ENCODE measurements at regions not wholly inside any gene's neighbourhood (a gene's known extent, or its start where the extent isn't known, plus 50 kb on each side); places are given as distances from the start of the nearest gene placed in this dataset.
"Not testable (repeated sequence)": the region's sequence is repeated elsewhere in the genome, so short reads cannot be mapped to it uniquely, and the experiment has no call there.

GRCh38 chr2:161486111-161486510 is 70.0 kb downstream of the TBR1 start:
- DNase-seq (ENCODE audit: low read depth in 2 of 2): peak in 1 of 2 donors; percentile 6
- Histone ChIP-seq H3K4me2 (ENCODE audit: extremely low read depth, insufficient read depth, low read length) (no peak overlapping the region), H3K4me3 (replicated peaks in 1 of 4; ENCODE audit: control extremely low read depth in 1 of 4, insufficient read depth in 1 of 4, low read depth in 3 of 4, low read length in 4 of 4) (no peak overlapping the region), H3K79me2 (ENCODE audit: control insufficient read depth, insufficient read depth, low read length) (no peaks in the 10 kb centered on the region), H3K9me3 (ENCODE audit: control insufficient read depth, insufficient read depth, low read depth, low read length) (no peaks in the 10 kb centered on the region), H3K27me3 (ENCODE audit: control insufficient read depth, insufficient read depth, low read length) (no peaks in the 10 kb centered on the region), H3K9ac (ENCODE audit: insufficient read depth, low read length) (no peak overlapping the region), H3K36me3 (ENCODE audit: control insufficient read depth, insufficient read depth, low read length) (no peaks in the 10 kb centered on the region), H3K27ac (ENCODE audit: insufficient read depth, low read length) (no peak overlapping the region), H4K20me1 (ENCODE audit: control insufficient read depth, extremely low read depth, insufficient read depth, low read length) (no peaks in the 10 kb centered on the region), H3K4me1 (ENCODE audit: control insufficient read depth, extremely low read depth, insufficient read depth, low read length) (no peaks in the 10 kb centered on the region), H2AFZ (ENCODE audit: low read length) (no peak overlapping the region)
- TF ChIP-seq, protein P1, sequence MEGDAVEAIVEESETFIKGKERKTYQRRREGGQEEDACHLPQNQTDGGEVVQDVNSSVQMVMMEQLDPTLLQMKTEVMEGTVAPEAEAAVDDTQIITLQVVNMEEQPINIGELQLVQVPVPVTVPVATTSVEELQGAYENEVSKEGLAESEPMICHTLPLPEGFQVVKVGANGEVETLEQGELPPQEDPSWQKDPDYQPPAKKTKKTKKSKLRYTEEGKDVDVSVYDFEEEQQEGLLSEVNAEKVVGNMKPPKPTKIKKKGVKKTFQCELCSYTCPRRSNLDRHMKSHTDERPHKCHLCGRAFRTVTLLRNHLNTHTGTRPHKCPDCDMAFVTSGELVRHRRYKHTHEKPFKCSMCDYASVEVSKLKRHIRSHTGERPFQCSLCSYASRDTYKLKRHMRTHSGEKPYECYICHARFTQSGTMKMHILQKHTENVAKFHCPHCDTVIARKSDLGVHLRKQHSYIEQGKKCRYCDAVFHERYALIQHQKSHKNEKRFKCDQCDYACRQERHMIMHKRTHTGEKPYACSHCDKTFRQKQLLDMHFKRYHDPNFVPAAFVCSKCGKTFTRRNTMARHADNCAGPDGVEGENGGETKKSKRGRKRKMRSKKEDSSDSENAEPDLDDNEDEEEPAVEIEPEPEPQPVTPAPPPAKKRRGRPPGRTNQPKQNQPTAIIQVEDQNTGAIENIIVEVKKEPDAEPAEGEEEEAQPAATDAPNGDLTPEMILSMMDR (conservative IDR thresholded peaks at IDR 0.05 in 1 of 2, IDR thresholded peaks at IDR 0.05 in 1 of 2; ENCODE audit: low read depth in 1 of 2, low read length in 2 of 2): no peak
- TF ChIP-seq EZH2 (IDR thresholded peaks at IDR 0.05; ENCODE audit: low read length, missing control alignments): no peak

GRCh38 chr2:161488131-161488699 is 72.1 kb downstream of the TBR1 start:
- no peaks in the 10 kb centered on the region for H3K27me3 ChIP-seq (ENCODE audit: control insufficient read depth, insufficient read depth, low read length)
- H3K36me3 ChIP-seq (ENCODE audit: control insufficient read depth, insufficient read depth, low read length): no peaks in the 10 kb centered on the region
- TF ChIP-seq EZH2 (IDR thresholded peaks at IDR 0.05; ENCODE audit: low read length, missing control alignments): no peak
- TF ChIP-seq, protein P1 (conservative IDR thresholded peaks at IDR 0.05 in 1 of 2, IDR thresholded peaks at IDR 0.05 in 1 of 2; ENCODE audit: low read depth in 1 of 2, low read length in 2 of 2): no peak
- H3K4me1 ChIP-seq (ENCODE audit: control insufficient read depth, extremely low read depth, insufficient read depth, low read length): no peaks in the 10 kb centered on the region
- no peak overlapping the region for H3K27ac ChIP-seq (ENCODE audit: insufficient read depth, low read length)
- H3K9ac ChIP-seq (ENCODE audit: insufficient read depth, low read length): no peak overlapping the region
- H3K4me2 ChIP-seq (ENCODE audit: extremely low read depth, insufficient read depth, low read length): no peak overlapping the region
- DNase-seq (ENCODE audit: low read depth in 2 of 2): no peak
- H2AFZ ChIP-seq (ENCODE audit: low read length): no peak overlapping the region
- H3K9me3 ChIP-seq (ENCODE audit: control insufficient read depth, insufficient read depth, low read depth, low read length): no peaks in the 10 kb centered on the region
- no peaks in the 10 kb centered on the region for H4K20me1 ChIP-seq (ENCODE audit: control insufficient read depth, extremely low read depth, insufficient read depth, low read length)
- H3K4me3 ChIP-seq (replicated peaks in 1 of 4; ENCODE audit: control extremely low read depth in 1 of 4, insufficient read depth in 1 of 4, low read depth in 3 of 4, low read length in 4 of 4): no peak overlapping the region
- H3K79me2 ChIP-seq (ENCODE audit: control insufficient read depth, insufficient read depth, low read length): no peaks in the 10 kb centered on the region

DNA sequence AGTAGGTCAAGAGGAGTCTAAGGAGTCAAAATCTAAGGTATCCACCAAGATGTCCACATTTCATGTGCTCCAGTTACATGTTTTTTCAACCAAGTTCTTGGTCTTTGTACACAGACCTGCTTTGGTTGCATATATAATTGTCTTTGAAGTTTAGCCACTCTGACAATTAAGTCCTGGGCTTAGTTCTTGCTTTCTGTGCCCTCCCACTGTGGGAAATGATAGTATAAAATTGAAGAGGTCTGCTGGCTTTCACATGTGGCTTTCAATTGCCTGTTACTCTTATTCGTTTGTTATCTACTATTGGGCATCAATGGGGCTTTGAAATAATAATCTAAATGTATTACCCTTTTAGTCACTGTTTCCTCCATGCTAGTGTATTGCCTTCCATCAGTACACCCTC is 72.8 kb downstream of the TBR1 start:
- Histone ChIP-seq H2AFZ (ENCODE audit: low read length) (no peak overlapping the region), H3K4me3 (replicated peaks in 1 of 4; ENCODE audit: control extremely low read depth in 1 of 4, insufficient read depth in 1 of 4, low read depth in 3 of 4, low read length in 4 of 4) (no peak overlapping the region), H3K36me3 (ENCODE audit: control insufficient read depth, insufficient read depth, low read length) (no peaks in the 10 kb centered on the region), H3K79me2 (ENCODE audit: control insufficient read depth, insufficient read depth, low read length) (no peaks in the 10 kb centered on the region), H3K9me3 (ENCODE audit: control insufficient read depth, insufficient read depth, low read depth, low read length) (no peaks in the 10 kb centered on the region), H3K4me2 (ENCODE audit: extremely low read depth, insufficient read depth, low read length) (no peak overlapping the region), H4K20me1 (ENCODE audit: control insufficient read depth, extremely low read depth, insufficient read depth, low read length) (no peaks in the 10 kb centered on the region), H3K4me1 (ENCODE audit: control insufficient read depth, extremely low read depth, insufficient read depth, low read length) (no peaks in the 10 kb centered on the region), H3K9ac (ENCODE audit: insufficient read depth, low read length) (no peak overlapping the region), H3K27ac (ENCODE audit: insufficient read depth, low read length) (no peak overlapping the region), H3K27me3 (ENCODE audit: control insufficient read depth, insufficient read depth, low read length) (no peaks in the 10 kb centered on the region)
- no peak for DNase-seq (ENCODE audit: low read depth in 2 of 2)
- no peak for TF ChIP-seq EZH2 (IDR thresholded peaks at IDR 0.05; ENCODE audit: low read length, missing control alignments)
- TF ChIP-seq, protein P1 (conservative IDR thresholded peaks at IDR 0.05 in 1 of 2, IDR thresholded peaks at IDR 0.05 in 1 of 2; ENCODE audit: low read depth in 1 of 2, low read length in 2 of 2): no peak

DNA sequence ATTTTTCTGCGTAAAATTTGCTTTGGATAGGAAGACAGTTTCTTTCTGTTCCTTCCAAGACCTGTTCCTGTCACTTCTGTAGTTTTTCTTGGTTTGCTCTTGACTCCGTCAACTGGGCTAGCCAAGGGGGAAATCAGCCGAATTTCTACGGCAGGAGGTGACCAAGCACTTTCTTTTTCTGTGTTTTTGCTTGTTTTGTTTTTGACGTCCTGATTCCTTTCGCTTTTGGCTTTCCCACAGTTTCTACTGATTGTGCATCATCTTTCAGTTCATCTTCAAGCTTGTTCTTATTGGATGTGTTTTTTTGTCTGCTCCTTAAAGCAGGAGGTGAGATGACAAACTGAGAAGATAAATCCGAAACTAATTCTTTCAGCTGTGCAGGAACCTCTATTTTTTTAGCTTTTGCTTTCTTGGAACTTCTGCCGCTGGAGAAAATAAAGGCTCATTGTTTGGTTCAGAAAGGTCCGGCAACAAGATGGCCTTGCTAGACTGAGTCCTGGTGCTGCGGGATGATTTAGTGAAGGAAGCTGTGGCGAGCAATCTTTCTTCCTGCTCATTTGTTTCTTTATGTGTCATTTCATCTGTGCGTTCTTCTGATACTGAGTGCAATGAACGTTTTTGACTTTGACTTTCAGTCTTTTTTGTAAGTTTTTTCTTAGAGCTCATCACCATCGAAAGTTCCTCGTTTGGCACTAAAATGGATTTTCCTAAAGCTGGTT is 85.0 kb downstream of the TBR1 start:
- not testable (repeated sequence) for H3K9ac ChIP-seq (ENCODE audit: insufficient read depth, low read length); H4K20me1 ChIP-seq (ENCODE audit: control insufficient read depth, extremely low read depth, insufficient read depth, low read length); H3K4me2 ChIP-seq (ENCODE audit: extremely low read depth, insufficient read depth, low read length); H3K9me3 ChIP-seq (ENCODE audit: control insufficient read depth, insufficient read depth, low read depth, low read length); DNase-seq (ENCODE audit: low read depth in 2 of 2); H3K4me1 ChIP-seq (ENCODE audit: control insufficient read depth, extremely low read depth, insufficient read depth, low read length); H3K79me2 ChIP-seq (ENCODE audit: control insufficient read depth, insufficient read depth, low read length); H3K27me3 ChIP-seq (ENCODE audit: control insufficient read depth, insufficient read depth, low read length); H2AFZ ChIP-seq (ENCODE audit: low read length); H3K27ac ChIP-seq (ENCODE audit: insufficient read depth, low read length); H3K36me3 ChIP-seq (ENCODE audit: control insufficient read depth, insufficient read depth, low read length)
- H3K4me3 ChIP-seq (replicated peaks in 1 of 4; ENCODE audit: control extremely low read depth in 1 of 4, insufficient read depth in 1 of 4, low read depth in 3 of 4, low read length in 4 of 4): peak overlapping the region in 1 of 4 experiments; percentile 30

All from fibroblast of lung (primary cell).